DOHH2 (cell line): ENCODE measurements at regions not wholly inside any gene's neighbourhood (a gene's known extent, or its start where the extent isn't known, plus 50 kb on each side); places are given as distances from the start of the nearest gene placed in this dataset.

Experiments
- H3F3A ChIP-seq: fragments of 200-600 bp; sonication (generic), shearing (Covaris generic); 2 replicates; pipeline ENCODE4 v1.6.0; 2016; ENCODE audit warnings: antibody characterized with exemption, mild to moderate bottlenecking; ENCODE audit not compliant: control insufficient read depth, insufficient read depth
- H3K27ac ChIP-seq: fragments of 200-600 bp; sonication (generic); 2 replicates; pipeline ENCODE4 v1.5.1; 2014; ENCODE audit warnings: low read depth, mild to moderate bottlenecking, low read length, moderate library complexity
- H3K27me3 ChIP-seq: fragments of 200-600 bp; sonication (generic); 2 replicates; pipeline ENCODE4 v1.6.1; 2014; ENCODE audit warnings: mild to moderate bottlenecking, low read length, mixed read lengths; ENCODE audit not compliant: control insufficient read depth
- H3K36me3 ChIP-seq: fragments of 200-600 bp; sonication (generic); 2 replicates; pipeline ENCODE4 v1.6.1; 2014; ENCODE audit warnings: mild to moderate bottlenecking, low read length, moderate library complexity, mixed read lengths; ENCODE audit not compliant: control insufficient read depth
- H3K4me1 ChIP-seq: fragments of 200-600 bp; sonication (generic); 2 replicates; pipeline ENCODE4 v1.6.1; 2014; ENCODE audit warnings: mild to moderate bottlenecking, low read length, mixed read lengths; ENCODE audit not compliant: control insufficient read depth
- H3K4me2 ChIP-seq: fragments of 200-600 bp; sonication (generic); 2 replicates; pipeline ENCODE4 v1.6.0; 2014; ENCODE audit warnings: mild to moderate bottlenecking, low read length, moderate library complexity
- H3K4me3 ChIP-seq: fragments of 200-600 bp; sonication (generic); 2 replicates; pipeline ENCODE4 v1.5.1; 2014; ENCODE audit warnings: mild to moderate bottlenecking, low read length, mixed read lengths
- H3K79me2 ChIP-seq: fragments of 200-600 bp; sonication (generic); 2 replicates; pipeline ENCODE4 v1.6.1; 2014; ENCODE audit warnings: mild to moderate bottlenecking, low read length, mixed read lengths; ENCODE audit not compliant: control insufficient read depth
- H3K9me2 ChIP-seq: fragments of 200-600 bp; sonication (generic); replicated peaks from 2 replicates; pipeline ENCODE4 v1.6.1; 2014; ENCODE audit warnings: mild to moderate bottlenecking, low read length, mixed read lengths; ENCODE audit not compliant: control insufficient read depth
- H3K9me3 ChIP-seq: fragments of 200-600 bp; sonication (generic); 2 replicates; pipeline ENCODE4 v1.6.1; 2014; ENCODE audit warnings: antibody characterized with exemption, low read length, mixed read lengths; ENCODE audit not compliant: control insufficient read depth, insufficient read depth
- H4K20me1 ChIP-seq: fragments of 200-600 bp; sonication (generic); 2 replicates; pipeline ENCODE4 v1.6.0; 2014; ENCODE audit warnings: low read depth, mild to moderate bottlenecking, antibody characterized with exemption, low read length, moderate library complexity; ENCODE audit not compliant: control insufficient read depth, insufficient read depth
- CTCF ChIP-seq: fragments of 200-600 bp; sonication (generic); IDR thresholded peaks from one replicate; pipeline ENCODE4 v1.5.1; 2014; ENCODE audit warnings: antibody characterized with exemption, mild to moderate bottlenecking, low read depth, low read length; ENCODE audit not compliant: poor library complexity, severe bottlenecking
- EZH2phosphoT487 ChIP-seq: fragments of 200-600 bp; sonication (generic); IDR thresholded peaks from 2 replicates; pipeline ENCODE4 v1.6.1; 2017; ENCODE audit warnings: borderline replicate concordance, mild to moderate bottlenecking, antibody characterized with exemption, low read length, moderate library complexity, mixed read lengths

DNA sequence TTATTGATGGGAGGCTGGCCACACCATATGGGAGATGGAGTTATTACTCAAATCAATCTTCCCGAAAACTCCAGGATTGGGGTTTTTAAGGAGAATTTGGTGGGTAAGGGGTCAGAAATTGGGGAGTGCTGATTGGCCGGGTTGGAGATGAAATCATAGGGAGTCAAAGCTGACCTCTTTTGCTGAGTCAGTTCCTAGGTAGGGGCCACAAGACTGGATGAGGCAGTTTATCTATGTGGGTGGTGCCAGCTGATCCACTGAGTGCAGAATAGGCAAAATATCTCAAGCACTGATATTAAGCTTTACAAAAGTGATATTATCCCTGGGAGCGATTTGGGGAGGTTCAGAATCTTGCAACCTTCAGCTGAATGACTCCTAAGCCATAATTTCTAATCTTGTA is 75.7 kb upstream of the CLINT1 start:
- Histone ChIP-seq H4K20me1 (no peaks in the 10 kb centered on the region), H3K4me3 (no peak overlapping the region), H3K4me1 (no peaks in the 10 kb centered on the region)

GRCh38 chr5:157933005-157933404 is 74.1 kb upstream of the CLINT1 start:
- Histone ChIP-seq H3K27me3 (peaks cover 2% of the 10 kb centered on the region; the same call in 1 of the 2 replicates), H4K20me1 (no peaks in the 10 kb centered on the region), H3F3A (no peaks in the 10 kb centered on the region), H3K36me3 (no peaks in the 10 kb centered on the region), H3K79me2 (no peaks in the 10 kb centered on the region), H3K4me3 (no peak overlapping the region), H3K9me3 (no peaks in the 10 kb centered on the region; the same call in 1 of the 2 replicates), H3K4me2 (no peak overlapping the region), H3K4me1 (no peaks in the 10 kb centered on the region), H3K9me2 (no peaks in the 10 kb centered on the region), H3K27ac (no peak overlapping the region)
- TF ChIP-seq CTCF, result no peak
- TF ChIP-seq EZH2phosphoT487, result no peak

More for the DNA sequence above, 75.7 kb upstream of the CLINT1 start:
- H3K9me2 ChIP-seq, result no peaks in the 10 kb centered on the region
- H3K4me2 ChIP-seq, result no peak overlapping the region
- no peaks in the 10 kb centered on the region; the same call in 1 of the 2 replicates for H3K9me3 ChIP-seq
- TF ChIP-seq EZH2phosphoT487 (no peak), CTCF (no peak)
- H3K79me2 ChIP-seq, result no peaks in the 10 kb centered on the region
- H3K27me3 ChIP-seq, result peaks cover 2% of the 10 kb centered on the region; the same call in 1 of the 2 replicates
- no peaks in the 10 kb centered on the region for H3K36me3 ChIP-seq
- no peaks in the 10 kb centered on the region for H3F3A ChIP-seq
- no peak overlapping the region for H3K27ac ChIP-seq

GRCh38 chr5:157930710-157931109 is 71.8 kb upstream of the CLINT1 start:
- no peaks in the 10 kb centered on the region for H3K4me1 ChIP-seq
- H3K9me3 ChIP-seq, result no peaks in the 10 kb centered on the region; the same call in 1 of the 2 replicates
- no peaks in the 10 kb centered on the region for H3F3A ChIP-seq
- no peaks in the 10 kb centered on the region for H3K9me2 ChIP-seq
- H3K79me2 ChIP-seq, result no peaks in the 10 kb centered on the region
- H3K27ac ChIP-seq, result no peak overlapping the region
- no peaks in the 10 kb centered on the region for H3K36me3 ChIP-seq
- no peak overlapping the region for H3K4me3 ChIP-seq
- H3K27me3 ChIP-seq, result peaks cover 2% of the 10 kb centered on the region; the same call in 1 of the 2 replicates
- H3K4me2 ChIP-seq, result no peak overlapping the region
- no peak for TF ChIP-seq CTCF
- TF ChIP-seq EZH2phosphoT487, result no peak
- no peaks in the 10 kb centered on the region for H4K20me1 ChIP-seq
